Keratinocyte (primary cell): ENCODE measurements at regions not wholly inside any gene's neighbourhood (a gene's known extent, or its start where the extent isn't known, plus 50 kb on each side); places are given as distances from the start of the nearest gene placed in this dataset.

Experiments used
- CTCF ChIP-seq, 3 experiments: IDR thresholded peaks in 1 of 3; conservative IDR thresholded peaks in 1 of 3; optimal IDR thresholded peaks in 1 of 3; 2 replicates in 2 of 3; 3 replicates in 1 of 3; pipeline versions ENCODE3 to v1.5.1; 2011; ENCODE audit warnings: low read length in 3 of 3, mild to moderate bottlenecking in 3 of 3, moderate library complexity in 2 of 3, control low read depth in 1 of 3, inconsistent platforms in 1 of 3; ENCODE audit not compliant: insufficient read depth in 2 of 3; ENCODE audit errors: extremely low read depth in 1 of 3
- EZH2 ChIP-seq: IDR thresholded peaks from one replicate; pipeline ENCODE4 v1.6.1; 2012; ENCODE audit warnings: inconsistent platforms, mild to moderate bottlenecking, low read length, moderate library complexity

- TF ChIP-seq CTCF (optimal IDR thresholded peaks at IDR 0.05 in 1 of 3, IDR thresholded peaks at IDR 0.05 in 1 of 3, conservative IDR thresholded peaks at IDR 0.05 in 1 of 3; ENCODE audit: extremely low read depth in 1 of 3, insufficient read depth in 2 of 3, low read length in 3 of 3) = no peak
- TF ChIP-seq EZH2 = no peak
Observed at GRCh38 chr21:21606041-21606440, 607.8 kb downstream of the NCAM2 start.
